ENCODE measurements at regions not wholly inside any gene's neighbourhood (a gene's known extent, or its start where the extent isn't known, plus 50 kb on each side); places are given as distances from the start of the nearest gene placed in this dataset.

DNA sequence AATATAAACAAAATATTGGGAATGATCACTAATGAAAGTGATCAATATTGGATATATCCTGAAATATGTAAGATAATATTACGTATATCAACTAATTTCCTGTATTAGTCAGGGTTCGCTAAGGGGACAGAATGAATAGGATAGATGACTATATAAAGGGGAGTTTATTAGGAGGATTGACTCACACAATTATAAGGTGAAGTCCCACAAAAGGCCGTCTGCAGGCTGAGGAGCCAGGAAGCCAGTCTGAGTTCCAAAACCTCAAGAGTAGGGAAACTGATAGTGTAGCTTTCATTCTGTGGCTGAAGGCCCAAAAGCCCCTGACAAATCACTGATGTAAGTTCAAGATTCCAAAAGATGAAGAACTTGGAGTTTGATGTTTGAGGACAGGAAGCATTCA, 561.1 kb downstream of the PRDM9 start:
- H3K36me3 Mint-ChIP-seq, result no peaks in the 10 kb centered on the region
- H3K9me3 Mint-ChIP-seq, result peaks cover 6% of the 10 kb centered on the region
- DNase-seq (ENCODE audit: low spot score in 2 of 2) (no peak), ATAC-seq (ENCODE audit: low read depth) (no peak)
- no peaks in the 10 kb centered on the region for H3K27me3 Mint-ChIP-seq
- no peak overlapping the region for H3K4me3 Mint-ChIP-seq
- no peaks in the 10 kb centered on the region for H3K4me1 Mint-ChIP-seq
- no peak overlapping the region for H3K27ac Mint-ChIP-seq

- no peak for DNase-seq (ENCODE audit: low spot score in 2 of 2)
- H3K9me3 Mint-ChIP-seq, result peaks cover 5% of the 10 kb centered on the region
- no peaks in the 10 kb centered on the region for H3K27me3 Mint-ChIP-seq
- H3K36me3 Mint-ChIP-seq, result no peaks in the 10 kb centered on the region
- H3K27ac Mint-ChIP-seq, result no peak overlapping the region
- no peaks in the 10 kb centered on the region for H3K4me1 Mint-ChIP-seq
- no peak overlapping the region for H3K4me3 Mint-ChIP-seq
- ATAC-seq (ENCODE audit: low read depth), result no peak
These were observed 565.7 kb downstream of the PRDM9 start for GRCh38 chr5:24073107-24073506.

GRCh38 chr5:24080046-24080445, 564.7 kb downstream of the CDH10 start:
- Mint-ChIP-seq H3K27ac (no peak overlapping the region), H3K4me1 (no peaks in the 10 kb centered on the region), H3K27me3 (no peaks in the 10 kb centered on the region), H3K9me3 (no peaks in the 10 kb centered on the region), H3K36me3 (no peaks in the 10 kb centered on the region), H3K4me3 (no peak overlapping the region)
- ATAC-seq (ENCODE audit: low read depth) (no peak), DNase-seq (ENCODE audit: low spot score in 2 of 2) (no peak)

- peaks cover 6% of the 10 kb centered on the region for H3K9me3 Mint-ChIP-seq
- no peak overlapping the region for H3K27ac Mint-ChIP-seq
- no peak overlapping the region for H3K4me3 Mint-ChIP-seq
- no peak for ATAC-seq (ENCODE audit: low read depth)
- no peaks in the 10 kb centered on the region for H3K36me3 Mint-ChIP-seq
- DNase-seq (ENCODE audit: low spot score in 2 of 2), result no peak
- H3K27me3 Mint-ChIP-seq, result no peaks in the 10 kb centered on the region
- no peaks in the 10 kb centered on the region for H3K4me1 Mint-ChIP-seq
These were observed 550.6 kb downstream of the CDH10 start for GRCh38 chr5:24094081-24094679.

DNA sequence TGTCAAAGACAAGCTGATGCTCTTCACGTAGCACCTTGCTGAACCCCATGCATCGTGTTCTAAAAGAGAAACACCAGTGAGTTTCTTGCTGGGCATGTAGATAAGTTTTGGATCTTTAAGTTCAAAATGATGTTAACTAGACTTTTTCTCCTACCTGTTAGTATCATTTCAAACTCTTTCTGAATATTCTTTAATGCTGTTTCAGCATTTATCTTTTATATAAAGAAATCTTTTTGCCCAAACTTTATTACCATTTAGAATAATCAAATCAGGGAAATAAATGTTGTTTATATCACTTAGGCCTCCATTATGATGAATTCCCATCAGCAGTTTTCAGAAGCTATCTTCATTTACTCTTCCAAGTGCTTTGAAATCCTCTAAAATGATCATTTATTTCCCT, 542.8 kb downstream of the CDH10 start:
- H3K4me1 Mint-ChIP-seq, result no peaks in the 10 kb centered on the region
- no peaks in the 10 kb centered on the region for H3K36me3 Mint-ChIP-seq
- H3K9me3 Mint-ChIP-seq, result peaks cover 5% of the 10 kb centered on the region
- no peak overlapping the region for H3K4me3 Mint-ChIP-seq
- DNase-seq (ENCODE audit: low spot score in 2 of 2) (no peak), ATAC-seq (ENCODE audit: low read depth) (no peak)
- H3K27ac Mint-ChIP-seq, result no peak overlapping the region
- H3K27me3 Mint-ChIP-seq, result no peaks in the 10 kb centered on the region

- Mint-ChIP-seq H3K36me3 (no peaks in the 10 kb centered on the region), H3K9me3 (peaks cover 2% of the 10 kb centered on the region), H3K4me3 (no peak overlapping the region), H3K27ac (no peak overlapping the region), H3K27me3 (no peaks in the 10 kb centered on the region), H3K4me1 (no peaks in the 10 kb centered on the region)
- DNase-seq (ENCODE audit: low spot score in 2 of 2), result no peak
- no peak for ATAC-seq (ENCODE audit: low read depth)
These were observed 541.2 kb downstream of the CDH10 start for GRCh38 chr5:24103451-24104023.

GRCh38 chr5:24110004-24110615, 534.7 kb downstream of the CDH10 start:
- H3K27me3 Mint-ChIP-seq, result no peaks in the 10 kb centered on the region
- DNase-seq (ENCODE audit: low spot score in 2 of 2), result no peak
- no peak for ATAC-seq (ENCODE audit: low read depth)
- no peak overlapping the region for H3K4me3 Mint-ChIP-seq
- no peak overlapping the region for H3K27ac Mint-ChIP-seq
- H3K4me1 Mint-ChIP-seq, result no peaks in the 10 kb centered on the region
- H3K9me3 Mint-ChIP-seq, result peaks cover 2% of the 10 kb centered on the region
- no peaks in the 10 kb centered on the region for H3K36me3 Mint-ChIP-seq

GRCh38 chr5:24112420-24112819, 532.4 kb downstream of the CDH10 start:
- Mint-ChIP-seq H3K4me3 (no peak overlapping the region), H3K27ac (no peak overlapping the region), H3K9me3 (peaks cover 3% of the 10 kb centered on the region), H3K36me3 (no peaks in the 10 kb centered on the region), H3K27me3 (no peaks in the 10 kb centered on the region), H3K4me1 (no peaks in the 10 kb centered on the region)
- ATAC-seq (ENCODE audit: low read depth) (no peak), DNase-seq (ENCODE audit: low spot score in 2 of 2) (no peak)

DNA sequence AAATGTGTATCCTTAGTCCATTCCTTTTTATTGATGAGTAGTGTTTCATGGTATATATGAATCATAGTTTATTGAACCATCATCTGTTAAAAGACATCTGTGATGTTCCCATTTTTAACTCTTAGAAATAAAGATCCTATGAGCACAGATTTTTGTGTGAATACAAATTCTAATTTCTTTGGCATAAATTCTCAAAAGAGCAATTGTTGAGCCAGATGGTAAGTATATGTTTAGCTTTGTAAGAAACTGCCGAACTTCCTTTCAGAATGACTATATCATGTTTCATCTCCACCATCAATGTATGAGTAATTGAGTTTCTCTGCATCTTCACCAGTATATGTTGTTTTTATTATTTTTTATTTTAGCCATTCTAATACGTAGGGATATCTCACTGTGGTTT, 526.4 kb downstream of the CDH10 start:
- no peaks in the 10 kb centered on the region for H3K27me3 Mint-ChIP-seq
- peaks cover 8% of the 10 kb centered on the region for H3K9me3 Mint-ChIP-seq
- no peaks in the 10 kb centered on the region for H3K36me3 Mint-ChIP-seq
- no peaks in the 10 kb centered on the region for H3K4me1 Mint-ChIP-seq
- H3K27ac Mint-ChIP-seq, result no peak overlapping the region
- ATAC-seq (ENCODE audit: low read depth) (no peak), DNase-seq (ENCODE audit: low spot score in 2 of 2) (no peak)
- H3K4me3 Mint-ChIP-seq, result no peak overlapping the region

GRCh38 chr5:24135536-24135935, 509.2 kb downstream of the CDH10 start:
- Mint-ChIP-seq H3K27ac (no peak overlapping the region), H3K4me3 (no peak overlapping the region), H3K9me3 (peaks cover 2% of the 10 kb centered on the region), H3K27me3 (no peaks in the 10 kb centered on the region), H3K36me3 (no peaks in the 10 kb centered on the region), H3K4me1 (no peaks in the 10 kb centered on the region)
- no peak for ATAC-seq (ENCODE audit: low read depth)
- no peak for DNase-seq (ENCODE audit: low spot score in 2 of 2)

GRCh38 chr5:24141046-24141445, 503.7 kb downstream of the CDH10 start:
- Mint-ChIP-seq H3K27ac (no peak overlapping the region), H3K9me3 (peaks cover 4% of the 10 kb centered on the region), H3K4me3 (no peak overlapping the region), H3K27me3 (no peaks in the 10 kb centered on the region), H3K36me3 (no peaks in the 10 kb centered on the region), H3K4me1 (no peaks in the 10 kb centered on the region)
- ATAC-seq (ENCODE audit: low read depth) (no peak), DNase-seq (ENCODE audit: low spot score in 2 of 2) (no peak)

DNA sequence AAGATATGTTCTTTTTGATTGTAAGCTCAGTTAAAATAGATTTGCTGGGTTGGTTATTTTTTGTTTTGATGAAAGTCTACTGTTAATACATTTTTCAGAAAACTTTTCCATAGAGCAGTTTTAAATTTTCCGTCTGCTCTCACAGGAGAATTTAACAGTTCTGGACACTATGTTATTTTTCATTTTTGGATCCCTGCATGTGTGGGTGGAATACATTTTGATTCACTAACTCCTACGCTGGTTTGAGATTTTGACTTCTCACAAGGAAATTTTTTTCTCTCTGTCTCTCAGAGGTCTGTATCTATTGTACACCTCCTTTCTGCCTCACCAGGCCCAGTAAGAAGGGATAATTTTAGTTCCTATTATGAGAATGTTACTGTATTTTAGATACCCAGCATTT, 502.4 kb downstream of the CDH10 start:
- H3K4me1 Mint-ChIP-seq, result no peaks in the 10 kb centered on the region
- no peaks in the 10 kb centered on the region for H3K27me3 Mint-ChIP-seq
- no peaks in the 10 kb centered on the region for H3K36me3 Mint-ChIP-seq
- H3K9me3 Mint-ChIP-seq, result peaks cover 4% of the 10 kb centered on the region
- no peak for ATAC-seq (ENCODE audit: low read depth)
- no peak overlapping the region for H3K27ac Mint-ChIP-seq
- no peak for DNase-seq (ENCODE audit: low spot score in 2 of 2)
- H3K4me3 Mint-ChIP-seq, result no peak overlapping the region

DNA sequence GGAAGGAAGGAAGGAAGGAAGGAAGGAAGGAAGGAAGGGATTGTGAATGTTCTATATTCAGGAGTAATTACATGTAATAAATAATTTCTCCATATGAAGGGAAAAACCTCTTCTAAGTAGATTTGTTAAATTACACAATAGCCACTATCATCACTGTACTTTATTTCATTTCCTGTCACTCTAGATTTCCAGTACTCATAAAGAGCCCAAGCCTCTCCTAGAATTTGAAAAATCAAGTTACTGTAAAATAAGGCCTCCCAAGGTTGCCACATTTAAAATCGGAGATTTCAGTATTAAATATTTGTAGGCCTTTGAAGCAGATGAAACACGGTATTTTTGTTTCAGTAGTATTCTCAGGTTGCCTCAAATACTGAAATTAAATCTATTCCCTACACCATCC, 499.0 kb downstream of the CDH10 start:
- no peaks in the 10 kb centered on the region for H3K27me3 Mint-ChIP-seq
- no peak overlapping the region for H3K27ac Mint-ChIP-seq
- H3K4me1 Mint-ChIP-seq, result no peaks in the 10 kb centered on the region
- no peak overlapping the region for H3K4me3 Mint-ChIP-seq
- H3K36me3 Mint-ChIP-seq, result no peaks in the 10 kb centered on the region
- DNase-seq (ENCODE audit: low spot score in 2 of 2), result no peak
- H3K9me3 Mint-ChIP-seq, result peaks cover 4% of the 10 kb centered on the region
- ATAC-seq (ENCODE audit: low read depth), result no peak

GRCh38 chr5:24161559-24161958, 483.2 kb downstream of the CDH10 start:
- ATAC-seq (ENCODE audit: low read depth) (no peak), DNase-seq (ENCODE audit: low spot score in 2 of 2) (no peak)
- Mint-ChIP-seq H3K27ac (no peak overlapping the region), H3K4me1 (no peaks in the 10 kb centered on the region), H3K9me3 (peaks cover 12% of the 10 kb centered on the region), H3K4me3 (no peak overlapping the region), H3K36me3 (no peaks in the 10 kb centered on the region), H3K27me3 (no peaks in the 10 kb centered on the region)

DNA sequence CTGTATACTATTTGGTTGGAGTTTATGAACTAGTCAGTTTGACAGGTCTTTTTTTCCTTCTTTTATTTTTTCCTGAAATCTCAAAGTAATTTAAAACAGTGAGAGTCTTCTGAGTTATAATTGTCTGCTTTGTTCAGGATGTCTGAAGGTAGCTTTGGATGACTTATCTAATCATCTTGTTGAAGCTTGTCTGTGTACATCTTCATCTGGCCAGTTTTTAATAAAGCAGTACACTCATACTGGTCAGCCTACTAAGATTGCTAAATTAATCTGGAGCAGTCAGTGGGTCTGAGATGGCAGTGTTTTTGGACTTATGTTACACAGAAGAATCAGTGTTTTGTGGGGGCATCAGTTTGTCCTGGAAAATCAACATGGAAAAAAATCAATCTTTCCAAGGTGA, 482.4 kb downstream of the CDH10 start:
- Mint-ChIP-seq H3K27me3 (no peaks in the 10 kb centered on the region), H3K4me3 (no peak overlapping the region), H3K4me1 (no peaks in the 10 kb centered on the region), H3K9me3 (peaks cover 10% of the 10 kb centered on the region), H3K27ac (no peak overlapping the region), H3K36me3 (no peaks in the 10 kb centered on the region)
- no peak for DNase-seq (ENCODE audit: low spot score in 2 of 2)
- ATAC-seq (ENCODE audit: low read depth), result no peak

Data from memory B cell (primary cell).